H1 (cell line): ENCODE measurements at regions not wholly inside any gene's neighbourhood (a gene's known extent, or its start where the extent isn't known, plus 50 kb on each side); places are given as distances from the start of the nearest gene placed in this dataset.
A peak's percentile ranks its signal among the peaks of the same experiment; 100 is the strongest.

ENCODE experiments used
- CTCF ChIA-PET: fragments of 300-600 bp; sonication (Branson Sonifier 250); formaldehyde crosslinking; loops from one replicate; lab custom pipeline; 2021; ENCODE audit not compliant: partially characterized antibody; lab: Charles Lee
- POLR2A ChIA-PET: fragments of 300-600 bp; sonication (Branson Sonifier 250); formaldehyde crosslinking; loops from one replicate; lab custom pipeline; 2021; ENCODE audit warnings: inconsistent platforms; ENCODE audit not compliant: partially characterized antibody; lab: Charles Lee
- DNase-seq, 2 experiments: peaks; one replicate each; pipeline versions ENCODE4 v3.0.0 to v3.0.0-alpha.2; 2010 to 2022; ENCODE audit warnings: low spot score in 2 of 2, low read depth in 1 of 2, mixed read lengths in 1 of 2
- FAIRE-seq: peaks from 2 replicates; lab custom pipeline; 2011; peaks lifted over from hg19 to GRCh38; lab: Jason Lieb, UNC
- H2AFZ ChIP-seq: 2 replicates; pipeline ENCODE4 v1.8.1; 2012; ENCODE audit warnings: low read length, inconsistent platforms
- H2AK5ac ChIP-seq: 2 replicates; pipeline ENCODE4 v1.6.1; 2013; ENCODE audit warnings: low read depth, low read length
- H2BK120ac ChIP-seq: replicated peaks from 2 replicates; pipeline ENCODE3; 2013; ENCODE audit warnings: low read depth, low read length, inconsistent platforms
- H2BK12ac ChIP-seq: 2 replicates; pipeline ENCODE4 v1.6.1; 2013; ENCODE audit warnings: low read depth, low read length
- H2BK15ac ChIP-seq: 2 replicates; pipeline ENCODE4 v1.6.1; 2013; ENCODE audit warnings: low read length
- H2BK20ac ChIP-seq: 2 replicates; pipeline ENCODE4 v1.6.1; 2013; ENCODE audit warnings: low read length
- H2BK5ac ChIP-seq: 2 replicates; pipeline ENCODE4 v1.6.1; 2013; ENCODE audit warnings: low read depth, low read length
- H3K14ac ChIP-seq: 2 replicates; pipeline ENCODE4 v1.6.1; 2013; ENCODE audit warnings: inconsistent platforms; ENCODE audit not compliant: insufficient read length
- H3K18ac ChIP-seq: 2 replicates; pipeline ENCODE4 v1.6.1; 2013; ENCODE audit warnings: low read length; ENCODE audit errors: extremely low read depth
- H3K23ac ChIP-seq: 2 replicates; pipeline ENCODE4 v1.6.1; 2013; ENCODE audit warnings: inconsistent platforms; ENCODE audit not compliant: insufficient read length
- H3K23me2 ChIP-seq: 2 replicates; pipeline ENCODE4 v1.6.1; 2013; ENCODE audit warnings: low read depth, low read length
- H3K27ac ChIP-seq: 2 replicates; pipeline ENCODE4 v1.6.1; 2011; ENCODE audit warnings: low read depth, low read length, inconsistent platforms
- H3K27me3 ChIP-seq, 4 experiments: replicated peaks in 1 of 4; 1 replicate in 1 of 4; 2 replicates in 3 of 4; pipeline versions ENCODE4 v1.6.1 to v1.8.1; 2011 to 2013; ENCODE audit warnings: low read length in 3 of 4, mild to moderate bottlenecking in 3 of 4, inconsistent platforms in 2 of 4, mixed read lengths in 2 of 4, moderate library complexity in 1 of 4; ENCODE audit not compliant: control insufficient read depth in 3 of 4, insufficient read depth in 3 of 4; ENCODE audit errors: extremely low read depth in 1 of 4
- H3K36me3 ChIP-seq, 4 experiments: 2 replicates each; pipeline versions ENCODE4 v1.6.1 to v1.8.1; 2011 to 2013; ENCODE audit warnings: mild to moderate bottlenecking in 4 of 4, low read length in 3 of 4, moderate library complexity in 2 of 4, control low read depth in 1 of 4, inconsistent platforms in 1 of 4; ENCODE audit not compliant: insufficient read depth in 4 of 4, control insufficient read depth in 2 of 4
- H3K4ac ChIP-seq: replicated peaks from 2 replicates; pipeline ENCODE3; 2013; ENCODE audit warnings: low read length, low read depth, mixed read lengths, inconsistent platforms; ENCODE audit not compliant: insufficient read length
- H3K4me1 ChIP-seq, 4 experiments: replicated peaks in 1 of 4; 1 replicate in 1 of 4; 2 replicates in 3 of 4; pipeline versions ENCODE4 v1.6.1 to v1.8.1; 2011 to 2013; ENCODE audit warnings: low read length in 3 of 4, inconsistent platforms in 2 of 4, mixed read lengths in 1 of 4; ENCODE audit not compliant: insufficient read depth in 4 of 4, control insufficient read depth in 3 of 4
- H3K4me2 ChIP-seq, 2 experiments: 2 replicates each; pipeline versions ENCODE4 v1.6.1 to v1.8.1; 2011 to 2013; ENCODE audit warnings: low read depth in 2 of 2, low read length in 2 of 2, control low read depth in 1 of 2, inconsistent platforms in 1 of 2, mild to moderate bottlenecking in 1 of 2; ENCODE audit not compliant: insufficient read depth in 1 of 2
- H3K4me3 ChIP-seq, 4 experiments: fragments of 200-600, 300-600 bp in 1 of 4; sonication (generic), shearing (Covaris generic), sonication (Bioruptor Twin) in 1 of 4; 2 replicates each; pipeline versions ENCODE4 v1.5.1 to v1.8.1; 2011 to 2016; ENCODE audit warnings: low read length in 4 of 4, low read depth in 3 of 4, control low read depth in 2 of 4, inconsistent platforms in 2 of 4, mild to moderate bottlenecking in 2 of 4, mixed read lengths in 1 of 4, moderate library complexity in 1 of 4; ENCODE audit not compliant: insufficient read depth in 2 of 4; ENCODE audit errors: extremely low read depth in 1 of 4
- H3K56ac ChIP-seq: replicated peaks from 2 replicates; pipeline ENCODE3; 2013; ENCODE audit warnings: low read depth, mild to moderate bottlenecking, mixed read lengths, low read length, inconsistent platforms; ENCODE audit not compliant: insufficient read length
- H3K79me1 ChIP-seq: 2 replicates; pipeline ENCODE4 v1.6.1; 2013; ENCODE audit warnings: low read depth, low read length, control low read depth
- H3K79me2 ChIP-seq, 2 experiments: 2 replicates each; pipeline versions ENCODE4 v1.6.1 to v1.8.1; 2012 to 2013; ENCODE audit warnings: low read length in 2 of 2, mild to moderate bottlenecking in 2 of 2, inconsistent platforms in 1 of 2; ENCODE audit not compliant: insufficient read depth in 2 of 2, control insufficient read depth in 1 of 2
- H3K9ac ChIP-seq, 4 experiments: replicated peaks in 1 of 4; 1 replicate in 1 of 4; 2 replicates in 3 of 4; pipeline versions ENCODE4 v1.6.1 to v1.8.1; 2011 to 2013; ENCODE audit warnings: low read depth in 3 of 4, low read length in 3 of 4, control low read depth in 2 of 4, mild to moderate bottlenecking in 2 of 4, moderate library complexity in 2 of 4, inconsistent platforms in 1 of 4; ENCODE audit errors: extremely low read depth in 1 of 4
- H3K9me3 ChIP-seq, 2 experiments: 2 replicates each; pipeline versions ENCODE4 v1.6.1 to v1.8.1; 2012 to 2013; ENCODE audit warnings: mild to moderate bottlenecking in 2 of 2, moderate library complexity in 2 of 2, control low read depth in 1 of 2, inconsistent platforms in 1 of 2, low read depth in 1 of 2, low read length in 1 of 2, mixed read lengths in 1 of 2; ENCODE audit not compliant: insufficient read depth in 2 of 2
- H4K20me1 ChIP-seq, 2 experiments: replicated peaks in 1 of 2; 2 replicates each; pipeline versions ENCODE3 to v1.8.1; 2011 to 2013; ENCODE audit warnings: inconsistent platforms in 2 of 2, low read length in 2 of 2, mild to moderate bottlenecking in 1 of 2; ENCODE audit not compliant: insufficient read depth in 2 of 2, control insufficient read depth in 1 of 2
- H4K5ac ChIP-seq: 2 replicates; pipeline ENCODE4 v1.6.1; 2013; ENCODE audit warnings: low read length, low read depth, mixed read lengths, inconsistent platforms; ENCODE audit not compliant: insufficient read length
- H4K8ac ChIP-seq: 2 replicates; pipeline ENCODE4 v1.8.0; 2013; ENCODE audit warnings: mild to moderate bottlenecking, moderate library complexity, low read length, inconsistent platforms; ENCODE audit not compliant: insufficient read depth; ENCODE audit errors: extremely low read depth
- H4K91ac ChIP-seq: replicated peaks from 2 replicates; pipeline ENCODE3; 2013; ENCODE audit warnings: low read length, mixed read lengths, inconsistent platforms; ENCODE audit not compliant: insufficient read length
- BCL11A ChIP-seq, 2 experiments: IDR thresholded peaks; one replicate each; pipeline ENCODE4 v1.6.1; 2011; ENCODE audit warnings: low read depth in 2 of 2, low read length in 2 of 2, mild to moderate bottlenecking in 2 of 2
- EP300 ChIP-seq, 2 experiments: IDR thresholded peaks; 1 replicate in 1 of 2; 2 replicates in 1 of 2; pipeline ENCODE4 v1.6.1; 2011 to 2012; ENCODE audit warnings: low read depth in 2 of 2, low read length in 2 of 2, mild to moderate bottlenecking in 2 of 2, borderline replicate concordance in 1 of 2, inconsistent platforms in 1 of 2, moderate library complexity in 1 of 2
- HDAC2 ChIP-seq, 2 experiments: fragments of 300-600 bp in 1 of 2; sonication (generic) in 1 of 2; IDR thresholded peaks; 2 replicates each; pipeline ENCODE4 v1.6.1; 2011 to 2012; ENCODE audit warnings: low read depth in 2 of 2, low read length in 2 of 2, mild to moderate bottlenecking in 2 of 2, moderate library complexity in 2 of 2, borderline replicate concordance in 1 of 2, inconsistent platforms in 1 of 2
- KDM1A ChIP-seq: fragments of 200-600, 300-600 bp; sonication (generic); IDR thresholded peaks from 2 replicates; pipeline ENCODE4 v1.7.1; 2016; ENCODE audit warnings: mild to moderate bottlenecking, low read length, borderline replicate concordance
- NANOG ChIP-seq: IDR thresholded peaks from 2 replicates; pipeline ENCODE4 v1.6.1; 2011; ENCODE audit warnings: low read length, low read depth, mild to moderate bottlenecking, inconsistent platforms; ENCODE audit not compliant: insufficient read depth, poor library complexity, severe bottlenecking
- SIRT6 ChIP-seq: IDR thresholded peaks from one replicate; pipeline ENCODE4 v1.7.1; 2012; ENCODE audit warnings: low read length, inconsistent platforms
- YY1 ChIP-seq: IDR thresholded peaks from 2 replicates; pipeline ENCODE4 v1.6.1; 2011; ENCODE audit warnings: low read depth, mild to moderate bottlenecking, low read length
- WGBS, 2 experiments: shearing (Covaris generic) in 1 of 2; methylation state at CpG; one replicate each; pipeline versions ENCODE4 v1.1.6 to v1.1.7; 2013 to 2015; ENCODE audit warnings: low lambda C conversion rate in 2 of 2, mixed read lengths in 2 of 2, inconsistent platforms in 1 of 2, low coverage in 1 of 2, missing lambda C conversion rate in 1 of 2; ENCODE audit not compliant: insufficient replicate concordance in 2 of 2, insufficient coverage in 1 of 2, insufficient read length in 1 of 2; ENCODE audit errors: extremely low coverage in 1 of 2, missing lambda C conversion rate in 1 of 2; 5-methylcytosine and 5-hydroxymethylcytosine counted together

DNA sequence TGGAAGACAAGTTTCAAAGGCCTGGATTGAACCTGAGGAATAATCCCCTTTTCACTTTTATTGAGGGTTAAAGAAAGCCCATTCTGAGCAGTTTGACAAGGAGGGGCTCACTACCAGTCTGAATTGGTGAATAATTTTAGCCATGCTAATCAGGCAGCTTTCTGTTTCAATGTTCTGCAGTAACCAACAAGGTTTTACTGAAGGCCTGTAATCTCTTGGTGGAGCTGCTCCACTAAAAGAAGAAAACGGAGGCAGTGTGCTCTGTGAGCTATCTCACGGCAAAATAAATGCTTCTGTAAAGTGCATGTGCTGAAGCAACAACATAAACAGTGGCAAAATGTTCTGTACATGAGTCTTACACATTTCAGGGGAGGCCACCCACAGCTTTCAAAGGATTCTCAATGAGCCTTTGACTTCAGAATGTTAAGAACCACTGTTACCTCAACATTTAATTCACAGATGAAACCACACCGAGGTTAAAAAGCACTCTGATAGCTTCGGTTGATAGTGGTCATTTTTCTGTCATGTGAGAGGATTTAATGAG is 111.2 kb downstream of the LRIG3 start:
- Histone ChIP-seq H3K9me3 (no peaks in the 10 kb centered on the region), H3K4ac (no peak overlapping the region)
- WGBS, 2 experiments = 90% methylated on average over 4 of the region's 4 CpGs; no CpG with 5 or more reads in 1 of the 2 experiments

More for the DNA sequence above, 111.2 kb downstream of the LRIG3 start:
- no peak overlapping the region for H2BK5ac ChIP-seq
- no peak overlapping the region for H2BK120ac ChIP-seq
- POLR2A ChIA-PET = no interaction called here
- H2BK15ac ChIP-seq = no peak overlapping the region
- H4K5ac ChIP-seq = no peak overlapping the region
- 0 out of 2 replicates have a peak overlapping the region, but pooled peaks have one; percentile 42 for H2AFZ ChIP-seq
- H3K27ac ChIP-seq = no peak overlapping the region
- no peak overlapping the region for H3K23ac ChIP-seq
- no peak overlapping the region for H4K8ac ChIP-seq
- no peak overlapping the region for H3K18ac ChIP-seq
- CTCF ChIA-PET = interaction anchor here (2.5 kb wide), 1 partner anchor 9 kb away, joined by 14 read pairs; no protein-coding TSS in a partner anchor
- no peaks in the 10 kb centered on the region for H3K79me2 ChIP-seq
- FAIRE-seq = no peak
- no peaks in the 10 kb centered on the region for H3K27me3 ChIP-seq
- H3K56ac ChIP-seq = no peak overlapping the region
- H3K4me1 ChIP-seq = peaks cover 0 to under 1% (median 0%) of the 10 kb centered on the region in 4 experiments; a peak in 1 of 7 replicates
- H3K9ac ChIP-seq = no peak overlapping the region
- no peak overlapping the region for H2BK12ac ChIP-seq
- no peaks in the 10 kb centered on the region for H4K20me1 ChIP-seq
- TF ChIP-seq KDM1A (no peak), BCL11A (IDR thresholded peaks at IDR 0.05; ENCODE audit: low read depth in 2 of 2, low read length in 2 of 2) (no peak), HDAC2 (IDR thresholded peaks at IDR 0.05; ENCODE audit: borderline replicate concordance in 1 of 2, low read depth in 2 of 2, low read length in 2 of 2) (no peak), NANOG (no peak), YY1 (no peak), SIRT6 (no peak), EP300 (IDR thresholded peaks at IDR 0.05; ENCODE audit: borderline replicate concordance in 1 of 2, low read depth in 2 of 2, low read length in 2 of 2) (no peak)
- H3K4me3 ChIP-seq = no peak overlapping the region
- H2BK20ac ChIP-seq = no peak overlapping the region
- no peaks in the 10 kb centered on the region for H3K79me1 ChIP-seq
- H3K14ac ChIP-seq = no peak overlapping the region
- no peak overlapping the region for H2AK5ac ChIP-seq
- H4K91ac ChIP-seq = no peak overlapping the region
- H3K36me3 ChIP-seq = no peaks in the 10 kb centered on the region
- no peak overlapping the region for H3K4me2 ChIP-seq
- H3K23me2 ChIP-seq = no peaks in the 10 kb centered on the region
- no peak for DNase-seq
